ENCODE measurements at regions not wholly inside any gene's neighbourhood (a gene's known extent, or its start where the extent isn't known, plus 50 kb on each side); places are given as distances from the start of the nearest gene placed in this dataset.
"Not testable (repeated sequence)": the region's sequence is repeated elsewhere in the genome, so short reads cannot be mapped to it uniquely, and the experiment has no call there.

GRCh38 chr9:28502189-28502588, 928.9 kb upstream of the C9orf72 start:
- DNase-seq: no peak
- Histone ChIP-seq H3K36me3 (no peaks in the 10 kb centered on the region), H3K9me3 (no peaks in the 10 kb centered on the region), H3K27me3 (no peaks in the 10 kb centered on the region), H3K4me3 (replicated peaks in 1 of 3) (no peak overlapping the region), H3K27ac (no peak overlapping the region), H3K4me1 (no peaks in the 10 kb centered on the region)
- 91 to 94% methylated on average over 3 of the region's 3 CpGs for WGBS, 2 donors
- TF ChIP-seq CTCF (IDR thresholded peaks at IDR 0.05) (no peak), POLR2A (IDR thresholded peaks at IDR 0.05) (no peak)
- intact Hi-C loops (cut with DNase I): no loop called here

- TF ChIP-seq POLR2A (IDR thresholded peaks at IDR 0.05): no peak
- TF ChIP-seq CTCF (IDR thresholded peaks at IDR 0.05): no peak
- Histone ChIP-seq H3K36me3 (no peaks in the 10 kb centered on the region), H3K27me3 (no peaks in the 10 kb centered on the region), H3K9me3 (no peaks in the 10 kb centered on the region), H3K4me1 (no peaks in the 10 kb centered on the region), H3K4me3 (replicated peaks in 1 of 3) (no peak overlapping the region), H3K27ac (no peak overlapping the region)
- no peak for DNase-seq
- 88% methylated on average over 2 of the region's 2 CpGs for WGBS, 2 donors
- intact Hi-C loops (cut with DNase I): no loop called here
Measured at GRCh38 chr9:28502741-28503140, 929.5 kb upstream of the C9orf72 start.

GRCh38 chr9:28503573-28503972, 930.3 kb upstream of the C9orf72 start:
- DNase-seq: no peak
- Histone ChIP-seq H3K36me3 (no peaks in the 10 kb centered on the region), H3K27me3 (no peaks in the 10 kb centered on the region), H3K9me3 (no peaks in the 10 kb centered on the region), H3K27ac (no peak overlapping the region), H3K4me1 (no peaks in the 10 kb centered on the region), H3K4me3 (replicated peaks in 1 of 3) (no peak overlapping the region)
- no peak for TF ChIP-seq POLR2A (IDR thresholded peaks at IDR 0.05)
- no peak for TF ChIP-seq CTCF (IDR thresholded peaks at IDR 0.05)
- intact Hi-C loops (cut with DNase I): no loop called here
- WGBS, 2 donors: 83 to 84% methylated on average over 4 of the region's 4 CpGs

GRCh38 chr9:28518439-28518838, 945.2 kb upstream of the C9orf72 start:
- no peak overlapping the region for H3K4me3 ChIP-seq (replicated peaks in 1 of 3)
- 84 to 90% methylated on average over 3 of the region's 3 CpGs for WGBS, 2 donors
- no peaks in the 10 kb centered on the region for H3K4me1 ChIP-seq
- H3K27ac ChIP-seq: no peak overlapping the region
- intact Hi-C loops (cut with DNase I): no loop called here
- no peaks in the 10 kb centered on the region for H3K36me3 ChIP-seq
- no peak for DNase-seq
- no peaks in the 10 kb centered on the region for H3K27me3 ChIP-seq
- TF ChIP-seq POLR2A (IDR thresholded peaks at IDR 0.05) (no peak), CTCF (IDR thresholded peaks at IDR 0.05) (no peak)
- H3K9me3 ChIP-seq: no peaks in the 10 kb centered on the region

DNA sequence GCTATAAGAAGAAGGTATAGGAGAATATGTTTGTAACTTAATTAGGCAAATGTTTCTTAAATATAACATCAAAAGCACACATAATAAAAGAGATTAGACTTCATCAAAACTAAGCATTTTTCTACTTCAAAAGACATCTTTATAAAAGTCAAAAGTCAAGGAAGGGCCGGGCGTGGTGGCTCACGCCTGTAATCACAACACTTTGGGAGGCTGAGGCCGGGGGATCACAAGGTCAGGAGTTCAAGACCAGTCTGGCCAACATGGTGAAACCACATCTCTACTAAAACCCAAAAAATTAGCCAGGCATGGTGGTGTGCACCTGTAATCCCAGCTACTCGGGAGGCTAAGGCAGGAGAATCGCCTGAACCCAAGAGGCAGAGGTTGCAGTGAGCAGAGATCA, 951.0 kb upstream of the C9orf72 start:
- H3K36me3 ChIP-seq; H3K4me1 ChIP-seq; H3K27ac ChIP-seq; H3K27me3 ChIP-seq; H3K9me3 ChIP-seq; DNase-seq; intact Hi-C loops (cut with DNase I); H3K4me3 ChIP-seq (replicated peaks in 1 of 3): not testable (repeated sequence)
- WGBS, 2 donors: 91 to 94% methylated on average over 6 of the region's 6 CpGs

- TF ChIP-seq POLR2A (IDR thresholded peaks at IDR 0.05) (no peak), CTCF (IDR thresholded peaks at IDR 0.05) (no peak)
- H3K27ac ChIP-seq: no peak overlapping the region
- H3K27me3 ChIP-seq: no peaks in the 10 kb centered on the region
- 68 to 84% methylated on average over 1 of the region's 1 CpG for WGBS, 2 donors
- no peak overlapping the region for H3K4me3 ChIP-seq (replicated peaks in 1 of 3)
- intact Hi-C loops (cut with DNase I): no loop called here
- no peaks in the 10 kb centered on the region for H3K9me3 ChIP-seq
- no peak for DNase-seq
- no peaks in the 10 kb centered on the region for H3K36me3 ChIP-seq
- no peaks in the 10 kb centered on the region for H3K4me1 ChIP-seq
Measured at GRCh38 chr9:28528049-28528448, 954.8 kb upstream of the C9orf72 start.

Measured in thyroid gland (tissue), 4 donors.